RCC 7860 (cell line): ENCODE measurements at regions not wholly inside any gene's neighbourhood (a gene's known extent, or its start where the extent isn't known, plus 50 kb on each side); places are given as distances from the start of the nearest gene placed in this dataset.
"Not testable (repeated sequence)": the region's sequence is repeated elsewhere in the genome, so short reads cannot be mapped to it uniquely, and the experiment has no call there.

Experiments
- DNase-seq: peaks from one replicate; pipeline ENCODE4 v3.0.0-alpha.2; 2015; ENCODE audit warnings: low spot score
- FAIRE-seq: peaks from 2 replicates; lab custom pipeline; 2012; peaks lifted over from hg19 to GRCh38; lab: Jason Lieb, UNC

GRCh38 chr7:55705728-55706450 lies 133.6 kb upstream of the VOPP1 start:
- not testable (repeated sequence) for FAIRE-seq

GRCh38 chr7:55702831-55703230 lies 130.5 kb upstream of the VOPP1 start:
- not testable (repeated sequence) for FAIRE-seq, DNase-seq

More at GRCh38 chr7:55705728-55706450, 133.6 kb upstream of the VOPP1 start:
- not testable (repeated sequence) for DNase-seq

GRCh38 chr7:55699450-55699842 lies 127.1 kb upstream of the VOPP1 start:
- FAIRE-seq, DNase-seq: not testable (repeated sequence)

GRCh38 chr7:55698607-55699449 lies 126.5 kb upstream of the VOPP1 start:
- not testable (repeated sequence) for FAIRE-seq
- peak; percentile 36 for DNase-seq

DNA sequence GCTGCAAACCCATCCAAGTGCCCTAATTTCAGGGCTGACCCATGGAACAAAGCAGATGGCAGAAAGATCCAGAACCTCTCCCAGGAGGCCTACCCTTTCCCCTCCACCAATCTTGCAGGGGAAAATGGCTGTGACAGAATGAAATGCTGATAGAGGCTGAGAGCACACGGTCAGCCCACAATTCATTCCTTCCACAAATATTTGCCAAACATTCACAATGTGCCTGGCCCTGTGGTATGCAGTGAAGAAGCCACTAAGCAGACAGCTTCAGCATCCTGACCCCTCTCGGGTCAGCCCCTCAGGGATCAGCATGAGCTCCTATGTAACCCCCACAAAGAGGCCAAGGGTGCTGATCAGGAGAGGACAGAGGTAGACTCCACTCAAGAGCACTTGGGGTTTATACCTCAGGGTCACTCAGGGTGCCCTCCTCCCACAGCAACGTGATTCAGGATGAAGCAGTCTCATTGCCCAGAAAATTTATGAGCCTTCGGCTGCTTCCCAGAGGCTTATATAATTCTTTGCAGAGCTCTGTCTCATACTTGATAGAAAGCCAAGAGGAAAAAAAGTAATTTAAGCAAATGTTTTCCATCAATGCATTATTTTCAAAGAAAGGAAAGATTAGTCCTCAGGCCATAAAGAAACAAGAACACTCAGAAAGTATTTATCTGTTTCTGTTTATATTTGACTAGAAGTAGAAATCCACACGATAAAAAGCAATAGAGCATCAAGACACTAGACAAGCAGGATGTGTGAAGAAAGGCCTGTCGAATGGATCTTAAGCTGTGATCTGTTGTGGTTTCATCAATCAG lies 123.8 kb upstream of the VOPP1 start:
- not testable (repeated sequence) for DNase-seq, FAIRE-seq

DNA sequence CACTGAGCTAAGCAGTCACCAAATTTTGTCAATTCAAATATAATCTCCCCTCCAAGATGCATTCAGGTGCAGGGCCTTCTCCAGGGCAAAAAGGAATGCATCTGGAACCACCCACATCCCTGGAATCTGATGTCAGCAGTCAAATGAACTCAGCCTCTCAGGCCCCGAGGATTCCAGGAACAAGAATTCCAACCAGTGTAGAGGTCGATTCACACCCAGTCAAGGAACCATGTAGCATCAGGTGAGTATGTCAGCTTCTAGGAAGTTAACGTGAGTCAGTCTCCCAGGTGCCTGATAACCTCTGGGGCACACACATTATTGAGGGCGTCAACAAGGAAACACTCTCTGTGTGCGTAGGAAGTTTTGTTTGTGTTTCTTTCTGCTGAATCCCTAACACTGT lies 122.2 kb upstream of the VOPP1 start:
- DNase-seq, FAIRE-seq: not testable (repeated sequence)

DNA sequence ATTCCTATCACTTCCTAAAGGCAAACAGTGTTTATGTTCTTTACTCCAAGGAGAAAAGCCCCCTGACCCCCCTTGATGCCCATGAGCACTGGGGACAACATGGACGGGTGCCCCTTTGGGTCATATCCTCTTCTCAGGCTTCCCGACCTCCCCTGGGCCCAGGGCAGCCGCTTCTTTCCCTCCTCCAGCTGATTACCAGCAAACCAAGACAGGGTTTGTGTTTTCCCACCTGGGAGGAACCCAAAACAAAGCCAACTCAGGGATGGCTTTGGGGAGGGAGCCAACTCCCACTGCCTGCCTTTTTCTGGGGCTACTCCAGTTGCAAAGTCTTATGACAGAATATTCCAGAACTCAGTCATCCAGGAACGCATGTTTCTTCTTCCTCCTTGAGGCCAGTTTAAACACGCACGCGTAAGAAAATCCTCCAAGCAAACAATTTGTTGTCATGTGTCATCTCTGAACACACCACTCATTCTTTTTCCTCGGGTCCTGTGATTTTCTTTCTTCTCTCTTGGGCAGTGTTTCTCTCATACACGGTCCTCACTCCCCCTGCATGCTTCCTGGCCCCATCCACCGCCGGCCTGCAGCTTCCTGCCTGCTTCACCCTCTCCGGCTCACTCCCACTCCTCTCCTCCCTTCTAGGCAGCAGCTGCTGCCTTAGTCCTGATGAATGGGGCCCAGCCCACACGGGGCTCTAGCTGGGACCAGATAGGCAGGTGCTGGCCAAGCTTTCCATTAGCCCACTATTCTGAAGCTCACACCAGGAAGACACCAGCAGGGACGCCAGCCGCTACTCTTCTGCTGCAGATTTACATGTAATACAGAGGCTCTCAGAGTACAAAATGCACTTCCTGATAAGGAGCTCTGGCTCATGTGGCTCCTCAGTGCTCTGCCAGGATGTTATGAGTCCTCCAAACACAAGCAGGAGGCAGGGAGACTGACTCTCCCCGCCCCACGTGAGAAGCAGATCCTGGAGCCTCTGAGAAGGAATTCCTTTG lies 116.7 kb upstream of the VOPP1 start:
- DNase-seq, FAIRE-seq: not testable (repeated sequence)

DNA sequence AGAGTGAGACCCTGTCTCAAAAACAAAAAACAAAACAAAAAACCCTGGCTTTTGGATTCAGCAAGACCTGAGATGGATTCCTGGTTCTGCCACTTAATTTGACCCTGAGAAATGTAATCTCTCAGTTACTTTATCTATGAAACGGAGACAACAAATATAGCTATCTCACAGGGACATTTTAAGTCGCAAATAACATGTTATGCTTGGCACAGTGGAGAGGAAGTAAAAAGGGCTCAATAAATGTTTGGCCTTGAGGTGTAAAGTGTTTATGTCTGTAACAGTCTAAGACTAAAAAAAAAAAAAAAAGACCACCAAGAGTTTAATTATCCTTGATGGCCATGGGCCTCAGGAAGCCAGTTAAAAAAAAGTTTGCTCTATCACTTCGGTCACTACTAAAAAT lies 116.0 kb upstream of the VOPP1 start:
- not testable (repeated sequence) for FAIRE-seq, DNase-seq

GRCh38 chr7:55687252-55687651 lies 115.0 kb upstream of the VOPP1 start:
- DNase-seq, FAIRE-seq: not testable (repeated sequence)

GRCh38 chr7:55686771-55687170 lies 114.5 kb upstream of the VOPP1 start:
- DNase-seq, FAIRE-seq: not testable (repeated sequence)

DNA sequence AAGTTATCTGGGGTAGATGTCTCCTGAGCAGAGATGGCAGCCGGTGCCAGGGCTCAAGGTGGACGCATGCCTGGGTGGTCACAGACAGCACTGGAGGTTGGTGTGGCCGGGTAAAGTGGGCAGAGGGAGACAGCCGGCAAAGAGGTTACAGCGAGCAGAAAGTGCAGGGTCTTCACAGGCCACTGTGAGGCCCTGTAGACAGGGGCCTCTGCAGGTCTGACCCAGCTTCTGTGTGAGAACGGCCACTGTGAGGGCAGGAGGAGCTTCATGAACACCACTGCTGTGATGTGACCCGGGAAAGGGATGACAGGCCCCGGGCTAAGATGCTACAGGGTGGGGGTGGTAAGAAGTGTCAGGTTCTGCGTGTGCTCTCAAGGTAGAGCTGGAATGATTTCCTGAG lies 111.2 kb upstream of the VOPP1 start:
- not testable (repeated sequence) for DNase-seq, FAIRE-seq

- FAIRE-seq, DNase-seq: not testable (repeated sequence)
Measured at GRCh38 chr7:55675589-55675988, 103.3 kb upstream of the VOPP1 start.

DNA sequence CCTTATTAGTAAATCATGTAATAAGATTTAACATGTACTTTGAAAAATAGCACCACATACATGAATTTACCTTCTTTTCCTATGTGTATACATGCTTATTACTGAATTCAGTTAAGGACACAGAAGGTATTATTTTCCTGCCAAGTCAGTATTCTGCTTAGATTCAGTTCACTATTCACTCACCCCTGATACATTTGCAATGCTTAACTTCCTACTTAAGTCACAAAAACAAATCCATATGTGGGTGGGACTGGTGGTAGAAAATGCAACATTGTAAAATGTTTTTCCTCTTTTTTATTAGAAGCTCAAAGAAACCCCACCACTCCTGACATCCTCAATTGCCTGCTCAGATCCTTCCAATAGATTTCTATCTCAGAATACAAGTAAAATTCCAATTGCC lies 101.2 kb upstream of the VOPP1 start:
- DNase-seq, FAIRE-seq: not testable (repeated sequence)

DNA sequence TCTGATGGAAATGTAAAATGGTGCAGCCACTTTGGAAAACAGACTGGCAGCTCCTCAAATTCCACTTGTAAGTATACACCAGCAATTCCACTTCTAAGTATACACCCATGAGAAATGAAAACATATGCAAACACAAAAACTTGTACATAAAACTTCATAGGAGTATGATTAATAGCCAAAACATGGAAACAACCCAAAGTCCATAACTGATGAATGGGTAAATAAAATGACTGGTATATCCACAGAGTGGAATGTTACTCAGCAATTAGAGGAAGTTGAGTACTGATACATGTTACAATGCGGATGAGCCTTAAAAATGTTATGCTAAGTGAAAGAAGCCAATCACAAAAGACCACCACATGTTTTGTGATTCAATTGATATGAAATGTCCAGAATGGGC lies 99.8 kb upstream of the VOPP1 start:
- not testable (repeated sequence) for DNase-seq, FAIRE-seq

- no peak for FAIRE-seq
- DNase-seq, result no peak
Measured at GRCh38 chr7:55657654-55658053, 85.4 kb upstream of the VOPP1 start.

GRCh38 chr7:55651057-55651456 lies 78.8 kb upstream of the VOPP1 start:
- FAIRE-seq (no peak), DNase-seq (no peak)

DNA sequence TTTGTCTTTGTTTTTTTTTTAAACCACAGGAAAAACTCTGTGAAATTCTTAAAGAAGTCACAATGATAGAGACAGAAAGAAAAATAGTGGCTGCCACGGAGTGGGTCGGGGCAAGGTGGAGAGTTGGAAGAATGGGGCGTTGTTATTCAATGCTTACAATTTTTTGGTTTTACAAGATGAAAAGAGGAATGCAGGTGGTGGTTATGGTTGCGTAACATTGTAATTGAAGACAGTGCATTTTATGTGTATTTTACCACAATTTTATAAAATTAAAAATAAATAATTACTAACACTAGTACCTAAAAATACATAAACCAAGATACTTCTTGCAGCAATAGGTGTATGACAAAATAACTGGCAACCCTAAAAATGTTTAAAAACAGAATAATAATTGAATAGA lies 76.9 kb upstream of the VOPP1 start:
- DNase-seq (no peak), FAIRE-seq (no peak)

DNA sequence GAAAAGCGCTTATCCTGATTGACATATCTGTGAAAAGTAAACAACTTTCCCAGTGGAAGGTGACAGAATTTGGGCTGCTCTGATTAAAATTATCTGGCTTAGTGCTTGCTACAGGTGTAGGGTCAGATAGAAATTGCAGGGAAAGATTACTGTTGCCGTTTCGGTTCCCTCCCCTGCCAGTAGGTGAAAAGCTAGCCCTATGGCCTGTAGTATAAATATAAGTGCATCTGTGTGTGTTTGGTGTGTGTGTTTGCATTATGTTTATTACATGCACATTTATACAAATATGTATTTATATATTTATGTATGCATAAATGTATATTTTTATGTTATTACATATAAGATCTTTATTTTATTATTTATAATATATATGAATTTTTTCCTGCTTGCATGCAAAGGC lies 72.3 kb upstream of the VOPP1 start:
- FAIRE-seq, result no peak
- DNase-seq, result no peak

GRCh38 chr7:55642266-55642665 lies 70.0 kb upstream of the VOPP1 start:
- FAIRE-seq, result no peak

GRCh38 chr7:55641811-55642210 lies 69.5 kb upstream of the VOPP1 start:
- DNase-seq, result no peak
- no peak for FAIRE-seq

More at GRCh38 chr7:55642266-55642665, 70.0 kb upstream of the VOPP1 start:
- DNase-seq, result no peak
